OCI-LY7 (cell line): ENCODE measurements at regions not wholly inside any gene's neighbourhood (a gene's known extent, or its start where the extent isn't known, plus 50 kb on each side); places are given as distances from the start of the nearest gene placed in this dataset.

Source experiments
- EZH2phosphoT487 ChIP-seq: fragments of 200-600 bp; sonication (generic); IDR thresholded peaks from 2 replicates; pipeline ENCODE4 v1.6.1; 2018; ENCODE audit warnings: low read depth, borderline replicate concordance, mild to moderate bottlenecking, mixed run types, antibody characterized with exemption, low read length, moderate library complexity, mixed read lengths
- TF ChIP-seq, protein P1 (sequence below): fragments of 200-600 bp; sonication (generic); conservative IDR thresholded peaks from 2 replicates; pipeline ENCODE4 v1.5.1; 2014; ENCODE audit warnings: mild to moderate bottlenecking, antibody characterized with exemption, low read length, moderate library complexity, mixed read lengths

DNA sequence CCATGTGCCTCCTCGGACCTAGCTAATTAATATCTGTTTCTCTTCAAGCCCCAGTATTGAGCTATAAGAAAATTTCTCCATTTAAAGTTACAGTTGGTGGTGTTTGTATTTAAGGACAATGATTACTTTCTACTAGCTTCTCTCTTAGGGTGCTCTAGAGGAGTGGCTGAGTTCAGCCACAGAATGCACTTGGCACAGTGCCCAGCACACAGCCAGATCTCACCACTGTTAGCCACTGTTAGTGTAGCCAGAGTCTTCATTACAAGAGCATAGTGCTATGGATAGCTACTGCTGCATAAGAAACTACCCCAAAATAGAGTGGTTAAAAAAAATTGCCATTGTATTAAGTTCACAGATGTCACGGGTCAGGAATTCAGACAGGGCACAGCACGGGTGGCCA lies 421.3 kb downstream of the BCOR start:
- TF ChIP-seq, protein P1, sequence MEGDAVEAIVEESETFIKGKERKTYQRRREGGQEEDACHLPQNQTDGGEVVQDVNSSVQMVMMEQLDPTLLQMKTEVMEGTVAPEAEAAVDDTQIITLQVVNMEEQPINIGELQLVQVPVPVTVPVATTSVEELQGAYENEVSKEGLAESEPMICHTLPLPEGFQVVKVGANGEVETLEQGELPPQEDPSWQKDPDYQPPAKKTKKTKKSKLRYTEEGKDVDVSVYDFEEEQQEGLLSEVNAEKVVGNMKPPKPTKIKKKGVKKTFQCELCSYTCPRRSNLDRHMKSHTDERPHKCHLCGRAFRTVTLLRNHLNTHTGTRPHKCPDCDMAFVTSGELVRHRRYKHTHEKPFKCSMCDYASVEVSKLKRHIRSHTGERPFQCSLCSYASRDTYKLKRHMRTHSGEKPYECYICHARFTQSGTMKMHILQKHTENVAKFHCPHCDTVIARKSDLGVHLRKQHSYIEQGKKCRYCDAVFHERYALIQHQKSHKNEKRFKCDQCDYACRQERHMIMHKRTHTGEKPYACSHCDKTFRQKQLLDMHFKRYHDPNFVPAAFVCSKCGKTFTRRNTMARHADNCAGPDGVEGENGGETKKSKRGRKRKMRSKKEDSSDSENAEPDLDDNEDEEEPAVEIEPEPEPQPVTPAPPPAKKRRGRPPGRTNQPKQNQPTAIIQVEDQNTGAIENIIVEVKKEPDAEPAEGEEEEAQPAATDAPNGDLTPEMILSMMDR: no peak
- TF ChIP-seq EZH2phosphoT487: no peak
